ENCODE measurements at regions not wholly inside any gene's neighbourhood (a gene's known extent, or its start where the extent isn't known, plus 50 kb on each side); places are given as distances from the start of the nearest gene placed in this dataset.

DNA sequence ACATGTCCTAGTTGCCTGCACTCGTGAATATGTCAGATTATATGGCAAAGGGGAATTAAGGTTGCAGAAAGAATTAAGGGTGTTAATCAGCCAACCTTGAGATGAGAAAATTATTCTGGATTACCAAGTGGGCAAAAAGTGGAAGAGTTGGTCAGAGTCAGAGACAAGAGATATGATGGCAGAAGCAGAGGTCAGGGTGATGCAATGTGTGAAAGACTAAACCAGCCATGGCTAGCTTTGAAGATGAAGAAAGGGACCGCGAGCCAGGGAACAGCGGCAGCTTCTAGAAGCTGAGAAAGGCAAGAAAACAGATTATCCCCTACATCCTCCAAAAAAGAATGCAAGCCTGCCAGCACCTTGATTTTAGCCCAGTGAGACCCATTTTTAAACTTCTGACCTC is 385.6 kb downstream of the HNRNPD start:
- Histone ChIP-seq H4K91ac (replicated peaks; ENCODE audit: insufficient read length, low read length) (no peak overlapping the region), H3K79me2 (ENCODE audit: control insufficient read depth in 1 of 2, insufficient read depth in 2 of 2, low read length in 2 of 2) (no peaks in the 10 kb centered on the region), H3K79me1 (ENCODE audit: low read depth, low read length) (no peaks in the 10 kb centered on the region), H3K18ac (ENCODE audit: extremely low read depth, low read length) (no peak overlapping the region), H3K23ac (ENCODE audit: insufficient read length) (no peak overlapping the region), H2BK120ac (replicated peaks; ENCODE audit: low read depth, low read length) (no peak overlapping the region), H3K9me3 (ENCODE audit: insufficient read depth in 2 of 2, low read depth in 1 of 2, low read length in 1 of 2) (no peaks in the 10 kb centered on the region), H2BK5ac (ENCODE audit: low read depth, low read length) (no peak overlapping the region), H4K20me1 (replicated peaks in 1 of 2; ENCODE audit: control insufficient read depth in 1 of 2, insufficient read depth in 2 of 2, low read length in 2 of 2) (no peaks in the 10 kb centered on the region), H3K56ac (replicated peaks; ENCODE audit: insufficient read length, low read depth, low read length) (no peak overlapping the region), H3K9ac (replicated peaks in 1 of 4; ENCODE audit: extremely low read depth in 1 of 4, low read depth in 3 of 4, low read length in 3 of 4) (no peak overlapping the region), H3K27ac (ENCODE audit: low read depth, low read length) (no peak overlapping the region), H3K4me3 (ENCODE audit: extremely low read depth in 1 of 4, insufficient read depth in 2 of 4, low read depth in 3 of 4, low read length in 4 of 4) (no peak overlapping the region), H3K4me2 (ENCODE audit: insufficient read depth in 1 of 2, low read depth in 2 of 2, low read length in 2 of 2) (no peak overlapping the region), H3K4me1 (replicated peaks in 1 of 4; ENCODE audit: control insufficient read depth in 3 of 4, insufficient read depth in 4 of 4, low read length in 3 of 4) (peaks cover 0 to 7% (median 4%) of the 10 kb centered on the region in 4 experiments; a peak in 2 of 7 replicates), H2BK12ac (ENCODE audit: low read depth, low read length) (no peak overlapping the region), H2BK20ac (ENCODE audit: low read length) (no peak overlapping the region), H4K8ac (ENCODE audit: extremely low read depth, insufficient read depth, low read length) (no peak overlapping the region), H3K14ac (ENCODE audit: insufficient read length) (no peak overlapping the region), H3K4ac (replicated peaks; ENCODE audit: insufficient read length, low read depth, low read length) (no peak overlapping the region), H3K23me2 (ENCODE audit: low read depth, low read length) (no peaks in the 10 kb centered on the region), H3K36me3 (ENCODE audit: control insufficient read depth in 2 of 4, insufficient read depth in 4 of 4, low read length in 3 of 4) (no peaks in the 10 kb centered on the region), H2AK5ac (ENCODE audit: low read depth, low read length) (no peak overlapping the region), H3K27me3 (replicated peaks in 1 of 4; ENCODE audit: control insufficient read depth in 3 of 4, extremely low read depth in 1 of 4, insufficient read depth in 3 of 4, low read length in 3 of 4) (no peaks in the 10 kb centered on the region), H4K5ac (ENCODE audit: insufficient read length, low read depth, low read length) (no peak overlapping the region), H2AFZ (ENCODE audit: low read length) (no peak overlapping the region), H2BK15ac (ENCODE audit: low read length) (no peak overlapping the region)
- no peak for DNase-seq (ENCODE audit: low read depth in 1 of 2, low spot score in 2 of 2)
- CTCF ChIA-PET (ENCODE audit: partially characterized antibody) = interaction anchor here (0.6 kb wide), 1 partner anchor 132 kb away, joined by 4 read pairs; no protein-coding TSS in a partner anchor
- WGBS, 2 experiments (ENCODE audit: extremely low coverage in 1 of 2, insufficient coverage in 1 of 2, insufficient read length in 1 of 2, insufficient replicate concordance in 2 of 2, low coverage in 1 of 2, low lambda C conversion rate in 2 of 2, missing lambda C conversion rate in 1 of 2) = 88% methylated on average over 4 of the region's 4 CpGs; no CpG with 5 or more reads in 1 of the 2 experiments
- POLR2A ChIA-PET (ENCODE audit: partially characterized antibody) = no interaction called here
- no peak for FAIRE-seq
- no peak for TF ChIP-seq BACH1 (IDR thresholded peaks at IDR 0.05; ENCODE audit: low read length)
- TF ChIP-seq, protein P1, sequence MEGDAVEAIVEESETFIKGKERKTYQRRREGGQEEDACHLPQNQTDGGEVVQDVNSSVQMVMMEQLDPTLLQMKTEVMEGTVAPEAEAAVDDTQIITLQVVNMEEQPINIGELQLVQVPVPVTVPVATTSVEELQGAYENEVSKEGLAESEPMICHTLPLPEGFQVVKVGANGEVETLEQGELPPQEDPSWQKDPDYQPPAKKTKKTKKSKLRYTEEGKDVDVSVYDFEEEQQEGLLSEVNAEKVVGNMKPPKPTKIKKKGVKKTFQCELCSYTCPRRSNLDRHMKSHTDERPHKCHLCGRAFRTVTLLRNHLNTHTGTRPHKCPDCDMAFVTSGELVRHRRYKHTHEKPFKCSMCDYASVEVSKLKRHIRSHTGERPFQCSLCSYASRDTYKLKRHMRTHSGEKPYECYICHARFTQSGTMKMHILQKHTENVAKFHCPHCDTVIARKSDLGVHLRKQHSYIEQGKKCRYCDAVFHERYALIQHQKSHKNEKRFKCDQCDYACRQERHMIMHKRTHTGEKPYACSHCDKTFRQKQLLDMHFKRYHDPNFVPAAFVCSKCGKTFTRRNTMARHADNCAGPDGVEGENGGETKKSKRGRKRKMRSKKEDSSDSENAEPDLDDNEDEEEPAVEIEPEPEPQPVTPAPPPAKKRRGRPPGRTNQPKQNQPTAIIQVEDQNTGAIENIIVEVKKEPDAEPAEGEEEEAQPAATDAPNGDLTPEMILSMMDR (IDR thresholded peaks at IDR 0.05; ENCODE audit: control extremely low read depth in 1 of 3, insufficient read depth in 1 of 3, low read depth in 1 of 3, low read length in 3 of 3) = no peak
- no peak for TF ChIP-seq CREB1 (IDR thresholded peaks at IDR 0.05)
- no peak for TF ChIP-seq TCF12 (IDR thresholded peaks at IDR 0.05; ENCODE audit: low read depth, low read length)
- no peak for TF ChIP-seq SIN3A (conservative IDR thresholded peaks at IDR 0.05 in 1 of 2, IDR thresholded peaks at IDR 0.05 in 1 of 2; ENCODE audit: low read depth in 1 of 2, low read length in 2 of 2)
- no peak for TF ChIP-seq CEBPB (IDR thresholded peaks at IDR 0.05; ENCODE audit: low read depth, low read length)
- TF ChIP-seq NRF1 (IDR thresholded peaks at IDR 0.05; ENCODE audit: low read depth, low read length) = no peak
- TF ChIP-seq RAD21 (IDR thresholded peaks at IDR 0.05 in 1 of 2, conservative IDR thresholded peaks at IDR 0.05 in 1 of 2; ENCODE audit: low read depth in 2 of 2, low read length in 2 of 2) = no peak

Data from H1 (cell line).